ENCODE measurements at regions not wholly inside any gene's neighbourhood (a gene's known extent, or its start where the extent isn't known, plus 50 kb on each side); places are given as distances from the start of the nearest gene placed in this dataset.
A peak's percentile ranks its signal among the peaks of the same experiment; 100 is the strongest.

GRCh38 chr1:25037174-25038074, 107.3 kb upstream of the RUNX3 start (continued):
- TF ChIP-seq CHD1 (IDR thresholded peaks at IDR 0.05; ENCODE audit: low read depth, low read length) (no peak), RFX5 (IDR thresholded peaks at IDR 0.05; ENCODE audit: low read depth, low read length) (no peak)

- Histone ChIP-seq H3K27ac (ENCODE audit: insufficient read depth, low read length) (no peak overlapping the region), H3K4ac (ENCODE audit: low read depth, low read length) (no peak overlapping the region), H3K79me1 (ENCODE audit: low read depth in 1 of 2, low read length in 2 of 2) (no peaks in the 10 kb centered on the region), H3K36me3 (ENCODE audit: control insufficient read depth, insufficient read depth, low read length) (no peaks in the 10 kb centered on the region), H2BK15ac (ENCODE audit: low read depth, low read length) (no peak overlapping the region), H4K5ac (ENCODE audit: low read depth, low read length) (no peak overlapping the region), H3K4me1 (ENCODE audit: control insufficient read depth, insufficient read depth, low read length) (no peaks in the 10 kb centered on the region), H2BK5ac (ENCODE audit: low read depth, low read length, poor library complexity, severe bottlenecking) (peak overlapping the region; percentile 25), H3K9me3 (ENCODE audit: control insufficient read depth, insufficient read depth, low read length) (no peaks in the 10 kb centered on the region), H3K27me3 (ENCODE audit: control insufficient read depth, insufficient read depth, low read length) (peaks cover 15% of the 10 kb centered on the region), H2AK9ac (replicated peaks; ENCODE audit: low read depth, low read length, poor library complexity) (peak overlapping the region; percentile 39), H3K4me3 (ENCODE audit: insufficient read depth, low read depth, low read length) (no peak overlapping the region), H3K18ac (ENCODE audit: low read depth, low read length) (no peak overlapping the region), H2AFZ (replicated peaks; ENCODE audit: low read length, poor library complexity) (no peak overlapping the region), H2BK120ac (ENCODE audit: low read depth, low read length) (no peak overlapping the region), H4K91ac (ENCODE audit: insufficient read depth, low read depth, low read length) (no peak overlapping the region), H4K20me1 (ENCODE audit: insufficient read depth, low read length) (no peaks in the 10 kb centered on the region), H3K56ac (ENCODE audit: extremely low read depth, insufficient read depth, low read length) (no peak overlapping the region), H2AK5ac (ENCODE audit: low read depth, low read length) (peak overlapping the region; percentile 66; the same call in 1 of the 2 replicates), H3K14ac (replicated peaks; ENCODE audit: low read depth, low read length) (no peak overlapping the region), H3K4me2 (ENCODE audit: low read depth, low read length) (no peak overlapping the region), H2BK20ac (ENCODE audit: low read depth, low read length) (no peak overlapping the region), H4K8ac (ENCODE audit: low read depth in 2 of 2, low read length in 2 of 2) (no peak overlapping the region), H3K9me1 (ENCODE audit: insufficient read depth, low read length) (peaks cover 6% of the 10 kb centered on the region; the same call in 1 of the 2 replicates), H3K9ac (ENCODE audit: low read depth, low read length) (no peak overlapping the region), H3K23ac (ENCODE audit: low read depth, low read length) (no peak overlapping the region)
- BruUV-seq (replicated peaks), result no TSS peak
- dilution Hi-C loops (cut with HindIII; ENCODE audit: low sequenced_read_pairs, unreplicated experiment), result no loop called here
- intact Hi-C loops (cut with micrococcal nuclease), result loop anchor here (2.0 kb wide), 1 partner anchor 187 kb away; no protein-coding TSS in a partner anchor
- CTCF ChIA-PET, result interaction anchor here (0.7 to 1.6 kb wide), 5 partner anchors 10 to 138 kb away, joined by 3 to 8 read pairs (median 6); no protein-coding TSS in a partner anchor
- ATAC-seq (ENCODE audit: low read depth) (no peak), DNase-seq (no peak)
- POLR2A ChIA-PET (ENCODE audit: unreplicated experiment), result no interaction called here
- in situ Hi-C loops (cut with MboI; ENCODE audit: low sequenced_read_pairs), result loop anchor here (5.0 kb wide), 1 partner anchor 94 kb away; no protein-coding TSS in a partner anchor
- 79% methylated on average over 3 of the region's 3 CpGs; no CpG with 5 or more reads in 1 of the 2 experiments for WGBS, 2 experiments (ENCODE audit: extremely low coverage in 2 of 2, insufficient read length in 1 of 2)
- TF ChIP-seq SMC3 (IDR thresholded peaks at IDR 0.05; ENCODE audit: low read depth, low read length) (no peak), RAD21 (IDR thresholded peaks at IDR 0.05; ENCODE audit: low read length) (no peak), CTCF (conservative IDR thresholded peaks at IDR 0.05; ENCODE audit: low read depth, low read length) (no peak), MAFK (IDR thresholded peaks at IDR 0.05; ENCODE audit: low read depth, low read length) (no peak), BHLHE40 (IDR thresholded peaks at IDR 0.05; ENCODE audit: low read depth, low read length) (no peak), RFX5 (IDR thresholded peaks at IDR 0.05; ENCODE audit: low read depth, low read length) (no peak), POLR2A (IDR thresholded peaks at IDR 0.05; ENCODE audit: low read depth, low read length) (no peak), MXI1 (IDR thresholded peaks at IDR 0.05; ENCODE audit: borderline replicate concordance, low read depth, low read length) (no peak), RCOR1 (IDR thresholded peaks at IDR 0.05; ENCODE audit: insufficient replicate concordance, low read length) (no peak), FOS (IDR thresholded peaks at IDR 0.05; ENCODE audit: low read depth, low read length) (no peak)
- TF ChIP-seq, protein P1, sequence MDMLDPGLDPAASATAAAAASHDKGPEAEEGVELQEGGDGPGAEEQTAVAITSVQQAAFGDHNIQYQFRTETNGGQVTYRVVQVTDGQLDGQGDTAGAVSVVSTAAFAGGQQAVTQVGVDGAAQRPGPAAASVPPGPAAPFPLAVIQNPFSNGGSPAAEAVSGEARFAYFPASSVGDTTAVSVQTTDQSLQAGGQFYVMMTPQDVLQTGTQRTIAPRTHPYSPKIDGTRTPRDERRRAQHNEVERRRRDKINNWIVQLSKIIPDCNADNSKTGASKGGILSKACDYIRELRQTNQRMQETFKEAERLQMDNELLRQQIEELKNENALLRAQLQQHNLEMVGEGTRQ (IDR thresholded peaks at IDR 0.05; ENCODE audit: low read depth, low read length), result no peak
These were observed 106.1 kb upstream of the RUNX3 start for GRCh38 chr1:25036117-25036546.

Data from IMR-90 (cell line).